Heart right ventricle (tissue), 16 donors: ENCODE measurements at regions not wholly inside any gene's neighbourhood (a gene's known extent, or its start where the extent isn't known, plus 50 kb on each side); places are given as distances from the start of the nearest gene placed in this dataset.

ENCODE experiments used
- ATAC-seq, 8 donors: fragments of 200-7000 bp; cut with Tn5 transposase; one replicate each; pipeline ENCODE4 v1.9.1; 2020; ENCODE audit warnings: mild to moderate bottlenecking in 8 of 8, moderate library complexity in 8 of 8, moderate number of reproducible peaks in 1 of 8
- DNase-seq, 2 donors: peaks; one replicate each; pipeline ENCODE4 v3.0.0-alpha.2; 2020
- H3K27ac ChIP-seq, 10 donors: fragments of 200-600 bp; sonication (generic) in 2 of 10; one replicate each; pipeline versions ENCODE4 v1.5.0 to v1.8.0; 2020 to 2022; ENCODE audit warnings: mild to moderate bottlenecking in 3 of 10
- H3K27me3 ChIP-seq, 7 donors: fragments of 200-600 bp; one replicate each; pipeline ENCODE4 v1.8.0; 2021 to 2022; ENCODE audit warnings: mild to moderate bottlenecking in 2 of 7
- H3K36me3 ChIP-seq, 9 donors: fragments of 200-600 bp; sonication (generic) in 1 of 9; one replicate each; pipeline versions ENCODE4 v1.5.0 to v1.8.0; 2020 to 2022; ENCODE audit warnings: mild to moderate bottlenecking in 2 of 9
- H3K4me1 ChIP-seq, 9 donors: fragments of 200-600 bp; sonication (generic) in 1 of 9; one replicate each; pipeline versions ENCODE4 v1.5.0 to v1.8.0; 2020 to 2022; ENCODE audit warnings: mild to moderate bottlenecking in 4 of 9
- H3K4me3 ChIP-seq, 10 donors: fragments of 200-600 bp; sonication (generic) in 2 of 10; one replicate each; pipeline versions ENCODE4 v1.5.0 to v1.8.0; 2020 to 2022; ENCODE audit warnings: mild to moderate bottlenecking in 7 of 10, moderate library complexity in 2 of 10
- H3K9me3 ChIP-seq, 11 donors: fragments of 200-600 bp in 10 of 11; sonication (generic) in 2 of 11; one replicate each; pipeline versions ENCODE4 v1.5.0 to v1.8.0; 2013 to 2022; ENCODE audit warnings: mild to moderate bottlenecking in 2 of 11, control low read depth in 1 of 11, moderate library complexity in 1 of 11
- WGBS, 2 donors: extraction: QIAGEN DNeasy Blood & Tissue Kit; methylation state at CpG; one replicate each; pipeline ENCODE4 v1.1.7; 2013; ENCODE audit warnings: inconsistent platforms in 1 of 2; 5-methylcytosine and 5-hydroxymethylcytosine counted together
- intact Hi-C, 10 donors: fragments of 100-400 bp; cut with DNase I; formaldehyde crosslinking; loops; one replicate each; pipeline versions ENCODE4 v1.11.1 to v1.14.2; 2022
- TF ChIP-seq, protein P1 (sequence below), 9 donors: fragments of 200-600 bp; sonication (generic) in 2 of 9; IDR thresholded peaks; one replicate each; pipeline versions ENCODE4 v1.5.0 to v1.8.0; 2021 to 2022; ENCODE audit warnings: antibody characterized with exemption in 9 of 9, mild to moderate bottlenecking in 5 of 9, moderate library complexity in 1 of 9
- donor health status: Arrhythmogenic right ventricular cardiomyopathy.
- donor health status: ischemic (EF 13 %, LVEDD 7.1; RV severe dilation, severe dysfunction).
- donor health status: healthy with polysubstance abuse.
- donor health status: DM: no; HTN: yes; CAD: no.
- donor health status: DM: no; HTN: no; CAD: no.
- donor health status: ischemic (EF 25% LVEDD 6.9; RV normal size, moderate dysfunction).
- donor health status: ischemic (EF 25% LVEDD 5.7; RV mildly dilated, moderate dysfunction).
- donor health status: healthy.
- donor health status: DM: yes; HTN: yes; CAD: no.
- donor health status: Ischemic cardiomyopathy.
- donor health status: ischemic (EF 35%, LVEDD 5.7; RV mildly dilated, moderate dysfunction).
- donor health status: nonischemic (EF 11% LVEDD 7.7; RV severe dilation, severe dysfunction).
- donor health status: DM: yes; HTN: yes; CAD: no.
- donor health status: PGD.
- donor health status: ischemic (EF 29% LVEDD 5.4; RV normal size, mild dysfunction).
- donor health status: nonischemic (EF 23%, LVEDD 6.1; RV moderate dilation, normal function).

DNA sequence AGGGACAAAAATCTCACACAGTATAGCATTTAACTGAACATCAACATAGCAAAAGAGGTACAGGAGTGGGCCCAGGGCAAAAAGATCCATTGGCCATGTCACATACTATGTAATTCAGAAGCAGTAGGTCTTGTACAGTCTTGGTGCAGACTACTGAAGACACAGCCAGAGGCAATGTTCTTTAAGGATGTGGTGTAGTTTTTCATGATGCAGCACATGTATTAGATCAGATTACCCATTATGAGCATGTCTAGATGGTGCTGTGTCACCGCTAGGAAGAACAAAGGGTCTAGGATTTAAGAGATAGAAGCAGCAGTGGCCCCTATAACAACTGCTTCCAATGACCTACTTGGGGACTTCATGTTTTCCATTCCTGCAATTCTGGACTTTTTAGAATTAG is 610.4 kb upstream of the MEF2C start:
- intact Hi-C loops: no loop called here
- DNase-seq: no peak
- WGBS, 2 donors: 88 to 96% methylated on average over 1 of the region's 1 CpG

GRCh38 chr5:89484962-89485361 is 602.0 kb upstream of the MEF2C start:
- DNase-seq: no peak
- TF ChIP-seq, protein P1, sequence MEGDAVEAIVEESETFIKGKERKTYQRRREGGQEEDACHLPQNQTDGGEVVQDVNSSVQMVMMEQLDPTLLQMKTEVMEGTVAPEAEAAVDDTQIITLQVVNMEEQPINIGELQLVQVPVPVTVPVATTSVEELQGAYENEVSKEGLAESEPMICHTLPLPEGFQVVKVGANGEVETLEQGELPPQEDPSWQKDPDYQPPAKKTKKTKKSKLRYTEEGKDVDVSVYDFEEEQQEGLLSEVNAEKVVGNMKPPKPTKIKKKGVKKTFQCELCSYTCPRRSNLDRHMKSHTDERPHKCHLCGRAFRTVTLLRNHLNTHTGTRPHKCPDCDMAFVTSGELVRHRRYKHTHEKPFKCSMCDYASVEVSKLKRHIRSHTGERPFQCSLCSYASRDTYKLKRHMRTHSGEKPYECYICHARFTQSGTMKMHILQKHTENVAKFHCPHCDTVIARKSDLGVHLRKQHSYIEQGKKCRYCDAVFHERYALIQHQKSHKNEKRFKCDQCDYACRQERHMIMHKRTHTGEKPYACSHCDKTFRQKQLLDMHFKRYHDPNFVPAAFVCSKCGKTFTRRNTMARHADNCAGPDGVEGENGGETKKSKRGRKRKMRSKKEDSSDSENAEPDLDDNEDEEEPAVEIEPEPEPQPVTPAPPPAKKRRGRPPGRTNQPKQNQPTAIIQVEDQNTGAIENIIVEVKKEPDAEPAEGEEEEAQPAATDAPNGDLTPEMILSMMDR (IDR thresholded peaks at IDR 0.05): no peak
- Histone ChIP-seq H3K36me3 (no peaks in the 10 kb centered on the region), H3K27me3 (no peaks in the 10 kb centered on the region), H3K4me1 (no peaks in the 10 kb centered on the region), H3K9me3 (no peaks in the 10 kb centered on the region), H3K4me3 (no peak overlapping the region), H3K27ac (no peak overlapping the region)
- intact Hi-C loops: no loop called here
- no peak for ATAC-seq
- WGBS, 2 donors: 95 to 96% methylated on average over 1 of the region's 1 CpG

More for the DNA sequence above, 610.4 kb upstream of the MEF2C start:
- Histone ChIP-seq H3K36me3 (no peaks in the 10 kb centered on the region), H3K9me3 (no peaks in the 10 kb centered on the region), H3K27ac (no peak overlapping the region), H3K27me3 (no peaks in the 10 kb centered on the region), H3K4me3 (no peak overlapping the region), H3K4me1 (no peaks in the 10 kb centered on the region)
- no peak for ATAC-seq
- TF ChIP-seq, protein P1 (IDR thresholded peaks at IDR 0.05): no peak

GRCh38 chr5:89480406-89481007 is 597.5 kb upstream of the MEF2C start:
- H3K27me3 ChIP-seq: no peaks in the 10 kb centered on the region
- TF ChIP-seq, protein P1 (IDR thresholded peaks at IDR 0.05): no peak
- H3K27ac ChIP-seq: no peak overlapping the region
- DNase-seq: no peak
- H3K9me3 ChIP-seq: no peaks in the 10 kb centered on the region
- no peak overlapping the region for H3K4me3 ChIP-seq
- H3K36me3 ChIP-seq: no peaks in the 10 kb centered on the region
- H3K4me1 ChIP-seq: no peaks in the 10 kb centered on the region
- ATAC-seq: no peak
- intact Hi-C loops: no loop called here
- 92 to 100% methylated on average over 1 of the region's 1 CpG for WGBS, 2 donors

GRCh38 chr5:89478851-89479250 is 595.9 kb upstream of the MEF2C start:
- intact Hi-C loops: no loop called here
- no peak overlapping the region for H3K4me3 ChIP-seq
- 92 to 96% methylated on average over 1 of the region's 1 CpG for WGBS, 2 donors
- no peaks in the 10 kb centered on the region for H3K27me3 ChIP-seq
- H3K36me3 ChIP-seq: no peaks in the 10 kb centered on the region
- no peaks in the 10 kb centered on the region for H3K9me3 ChIP-seq
- TF ChIP-seq, protein P1 (IDR thresholded peaks at IDR 0.05): no peak
- ATAC-seq (no peak), DNase-seq (no peak)
- H3K27ac ChIP-seq: no peak overlapping the region
- H3K4me1 ChIP-seq: no peaks in the 10 kb centered on the region
